NCI-H446 (cell line): ENCODE measurements at regions not wholly inside any gene's neighbourhood (a gene's known extent, or its start where the extent isn't known, plus 50 kb on each side); places are given as distances from the start of the nearest gene placed in this dataset.
"Not testable (repeated sequence)": the region's sequence is repeated elsewhere in the genome, so short reads cannot be mapped to it uniquely, and the experiment has no call there.

Experiments
- DNase-seq, 2 experiments: peaks; one replicate each; lab custom pipeline; 2025; lab: John Stamatoyannopoulos, UW

DNA sequence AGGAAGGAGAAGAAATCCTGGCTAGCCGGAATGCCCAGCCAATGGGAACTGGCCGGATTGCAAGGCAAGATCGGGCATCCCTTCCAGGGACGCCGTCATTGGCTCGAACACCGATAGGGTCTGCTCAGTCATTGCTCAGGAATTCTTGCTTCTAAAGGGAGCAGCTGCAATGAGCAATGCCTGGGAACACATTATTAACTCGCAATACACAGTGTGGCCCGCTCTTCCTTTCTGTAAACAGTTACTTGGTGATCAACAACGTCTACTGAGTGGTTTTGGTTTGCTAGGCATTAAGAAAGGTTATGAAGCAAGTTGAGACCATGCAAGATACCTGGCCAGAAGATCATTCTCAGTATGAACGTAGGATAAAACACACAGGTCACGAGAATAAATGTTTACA lies 165.4 kb upstream of the CITED2 start:
- no peak for DNase-seq

DNA sequence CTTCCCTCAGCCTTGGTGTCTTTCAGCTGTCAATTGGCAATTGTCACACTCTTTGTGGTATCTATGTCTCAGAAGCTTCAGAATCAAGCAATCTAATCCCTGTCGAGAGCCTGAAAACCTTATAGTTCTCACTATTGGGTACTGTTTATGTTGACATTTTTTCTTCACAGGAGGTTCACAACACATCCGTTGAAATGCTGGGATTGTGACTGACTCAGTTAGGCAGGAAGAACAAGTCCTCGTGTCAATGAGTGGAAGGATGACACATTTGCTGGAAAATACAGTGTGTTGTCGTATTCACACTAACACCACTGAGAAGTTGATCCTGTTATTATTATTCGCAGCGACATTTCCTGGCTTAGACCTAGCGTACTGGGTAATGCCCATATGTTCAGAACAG lies 163.9 kb upstream of the CITED2 start:
- DNase-seq: no peak

DNA sequence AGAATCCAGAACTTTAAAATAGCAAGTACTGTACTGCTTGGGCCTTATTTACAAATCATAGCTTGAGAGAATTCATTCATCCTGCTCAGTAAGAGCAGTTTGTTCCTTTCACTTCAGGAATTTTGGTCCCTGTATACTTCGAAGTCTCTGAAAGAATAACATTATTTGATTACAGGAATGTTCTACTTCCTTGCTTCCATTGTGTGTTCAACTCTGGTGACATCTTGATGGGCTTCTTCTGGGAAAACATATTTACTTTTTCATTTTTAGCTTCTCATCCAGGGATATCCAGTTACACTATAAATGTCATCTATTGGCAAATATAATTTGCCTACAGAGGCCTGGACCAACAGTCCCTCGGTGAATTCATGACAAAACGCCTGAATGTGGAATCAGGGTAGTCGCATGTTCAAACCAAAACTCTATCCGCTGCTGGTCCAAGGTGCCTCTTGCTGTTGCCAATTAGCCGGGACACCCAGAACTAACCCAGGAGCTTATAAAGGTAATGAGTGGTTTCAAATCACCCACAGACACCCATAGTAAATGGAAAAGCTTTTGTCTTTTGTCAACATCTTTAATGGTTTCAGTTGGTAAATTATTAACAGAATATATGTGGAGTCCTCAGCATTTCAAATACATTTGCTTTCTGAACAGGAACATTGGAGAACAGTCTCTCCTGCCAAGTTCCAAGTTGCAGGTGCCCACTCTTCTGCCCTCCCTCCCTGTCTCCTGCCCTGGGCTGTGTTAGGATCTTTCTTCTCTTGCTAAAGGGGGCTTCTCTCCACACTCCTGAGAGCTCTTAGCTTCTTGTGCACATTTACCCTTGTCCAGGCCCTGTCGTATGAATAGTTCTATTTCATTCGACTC lies 162.5 kb upstream of the CITED2 start:
- no peak for DNase-seq

DNA sequence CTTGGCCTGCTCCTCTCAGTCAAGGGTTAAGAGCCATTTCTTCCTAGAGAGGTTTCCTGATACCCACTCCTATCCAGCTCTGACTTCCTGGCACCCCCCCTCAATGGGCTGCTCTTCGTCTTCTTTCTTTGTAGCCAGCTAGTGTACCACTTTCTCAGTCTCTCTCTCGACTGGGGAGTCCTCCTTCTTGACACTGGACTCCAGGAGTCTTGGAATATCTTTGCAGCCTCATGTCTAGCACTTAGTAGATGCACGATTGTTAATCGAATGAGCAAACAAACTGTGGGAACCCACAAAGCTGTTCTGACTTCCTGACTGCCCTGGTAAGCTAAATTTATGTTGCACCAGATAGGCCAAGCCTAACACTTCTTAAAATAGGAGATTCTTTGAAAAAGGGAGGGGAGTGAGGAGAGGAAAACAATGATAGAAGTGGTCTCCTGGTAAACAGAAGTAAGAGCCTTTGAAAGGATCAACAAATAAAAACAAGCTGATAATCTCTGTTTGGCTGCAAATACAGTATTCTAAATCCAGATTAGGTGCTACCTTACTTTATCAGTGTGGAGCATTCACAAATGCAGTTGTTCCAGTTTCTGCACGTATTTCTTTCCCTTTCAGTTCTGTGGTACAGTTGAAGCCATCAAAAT lies 160.1 kb upstream of the CITED2 start:
- DNase-seq: no peak

DNA sequence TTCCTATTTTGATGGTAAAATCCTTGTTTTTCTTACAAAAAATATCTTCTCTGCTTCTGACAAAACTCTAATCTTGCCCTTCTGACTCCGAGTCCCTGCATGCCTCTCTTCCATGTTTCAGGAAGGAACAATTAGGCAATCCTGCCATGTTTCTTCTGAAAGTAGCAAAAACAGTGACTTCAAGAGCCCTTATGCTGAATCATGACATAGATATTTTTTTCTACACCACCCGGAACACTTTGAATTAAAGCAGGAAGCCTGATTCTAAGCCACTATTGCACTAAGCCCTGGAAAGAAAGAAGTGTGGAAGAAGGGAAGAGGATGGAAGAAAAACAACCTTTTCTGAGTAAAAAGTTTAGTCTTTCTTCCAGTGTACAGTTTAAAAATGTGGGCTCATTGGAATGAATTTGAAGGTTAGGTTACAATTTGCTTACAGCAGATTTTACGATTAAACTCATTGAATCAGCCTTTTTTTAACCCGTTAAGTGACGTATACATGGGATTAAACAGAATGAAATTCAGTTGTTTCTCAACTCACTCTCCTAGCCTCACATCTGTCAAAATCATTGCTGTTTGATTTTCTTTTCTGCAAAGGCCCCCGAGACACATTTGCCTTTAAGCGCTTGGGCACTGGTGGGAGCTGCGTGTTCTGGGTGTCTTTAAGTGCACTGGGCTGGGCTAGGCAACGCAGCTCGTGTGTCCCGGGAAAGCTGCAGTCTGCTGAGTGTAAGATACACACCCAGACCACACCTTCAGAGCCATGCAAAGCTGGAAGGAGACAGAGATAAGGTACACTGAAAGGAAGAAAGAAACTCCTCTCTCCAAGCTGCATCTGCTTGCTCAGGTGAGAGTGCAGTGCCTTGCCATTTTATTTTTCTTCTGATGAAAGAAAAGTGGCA lies 159.4 kb upstream of the CITED2 start:
- no peak for DNase-seq

DNA sequence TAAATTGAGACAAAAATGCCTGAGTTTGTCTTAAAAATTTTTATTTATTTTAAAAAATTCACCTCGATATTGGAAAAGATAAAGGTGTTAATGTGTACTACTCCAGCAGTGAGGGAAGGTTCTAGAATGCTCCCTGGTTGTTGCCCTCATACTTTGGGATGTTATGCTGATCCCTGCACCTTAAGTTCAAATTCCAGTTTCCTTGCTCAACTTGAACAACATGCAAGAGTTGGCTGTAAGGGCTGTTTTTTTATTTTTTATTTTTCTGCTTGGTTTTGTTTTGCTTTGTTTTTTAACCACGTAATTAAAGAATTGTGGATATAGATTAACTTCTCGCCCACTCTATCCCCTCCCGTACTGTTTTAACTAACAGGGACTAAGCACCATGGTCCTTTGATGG lies 158.7 kb upstream of the CITED2 start:
- DNase-seq: no peak

DNA sequence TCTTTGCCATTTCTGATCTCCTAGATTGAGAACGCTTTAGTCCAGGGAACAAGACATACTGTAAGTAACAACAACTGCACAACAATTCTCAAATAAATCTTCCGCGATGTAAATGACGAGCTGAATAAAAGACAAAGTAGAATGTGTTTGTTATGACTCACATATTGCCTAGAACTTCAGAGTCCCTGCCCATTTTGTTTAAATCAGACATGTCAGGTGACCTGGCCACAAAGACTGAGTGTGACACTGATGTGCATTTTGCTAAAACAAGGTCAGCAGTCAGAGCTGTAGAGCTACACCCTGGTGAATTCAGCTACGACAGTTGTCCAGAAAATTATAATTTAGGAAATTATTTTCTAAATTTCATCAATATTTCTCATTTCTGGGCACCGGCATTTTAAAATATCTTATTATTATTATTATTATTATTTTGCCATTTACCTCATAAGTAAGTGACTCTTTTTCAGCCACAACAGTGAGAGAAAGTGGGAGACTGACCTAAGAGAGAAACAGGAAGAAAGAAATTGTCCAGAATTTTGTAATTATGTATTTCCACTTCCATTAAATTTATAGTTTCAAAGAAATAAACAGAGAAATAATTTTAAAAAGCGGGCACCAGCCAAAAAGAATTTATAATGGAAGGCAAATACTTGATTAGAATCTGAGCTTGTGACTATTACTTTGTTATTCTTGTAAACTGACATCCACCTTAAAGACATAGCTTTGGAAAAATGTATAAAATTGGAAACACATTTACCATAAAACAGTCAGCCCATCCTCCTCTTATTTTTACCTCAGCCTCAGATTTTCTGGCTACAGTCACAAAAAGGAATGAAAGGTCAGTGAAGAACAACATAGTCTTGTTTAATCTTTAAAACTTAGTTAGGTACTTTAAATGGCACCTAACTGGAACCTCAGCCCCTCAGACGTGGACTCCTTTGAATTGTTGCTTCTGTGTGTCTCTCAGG lies 157.0 kb upstream of the CITED2 start:
- no peak for DNase-seq

DNA sequence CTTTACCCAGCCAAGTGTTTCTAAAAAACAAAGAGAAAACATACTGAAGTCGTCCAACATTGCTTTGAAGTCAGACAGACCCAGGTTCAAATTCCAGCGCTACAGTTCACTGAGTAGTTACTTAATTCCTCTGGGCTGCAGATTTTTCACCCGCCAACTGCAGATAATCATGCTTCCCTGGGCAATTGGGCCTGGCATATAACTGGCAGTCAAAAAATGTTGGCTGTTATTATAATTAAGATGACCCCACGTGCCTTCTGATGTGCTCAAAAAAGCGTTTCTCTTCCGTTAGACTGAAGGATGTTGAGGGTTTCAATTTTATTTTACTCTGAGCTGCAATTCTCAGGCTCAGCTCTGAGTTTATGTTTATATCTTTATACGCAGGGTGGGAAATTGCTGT lies 156.1 kb upstream of the CITED2 start:
- no peak for DNase-seq

DNA sequence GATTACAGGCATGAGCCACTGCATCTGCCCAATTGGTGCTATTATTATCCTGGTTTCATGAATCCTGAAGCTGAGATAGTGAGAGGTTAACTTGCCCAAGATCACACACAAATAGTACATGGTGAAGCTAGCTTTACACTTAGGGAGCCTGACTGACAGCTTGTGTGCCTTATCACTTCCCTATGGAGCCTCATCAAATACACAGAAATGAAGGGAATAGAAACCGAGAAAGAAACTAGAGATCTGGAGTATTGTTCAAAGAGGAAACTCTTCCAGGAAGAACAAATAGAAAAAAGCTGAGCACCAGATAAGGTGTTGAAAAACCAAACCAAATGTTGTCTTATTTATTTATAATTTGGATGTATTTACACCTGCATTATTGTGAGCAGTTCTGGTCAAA lies 155.0 kb upstream of the CITED2 start:
- DNase-seq: no peak

DNA sequence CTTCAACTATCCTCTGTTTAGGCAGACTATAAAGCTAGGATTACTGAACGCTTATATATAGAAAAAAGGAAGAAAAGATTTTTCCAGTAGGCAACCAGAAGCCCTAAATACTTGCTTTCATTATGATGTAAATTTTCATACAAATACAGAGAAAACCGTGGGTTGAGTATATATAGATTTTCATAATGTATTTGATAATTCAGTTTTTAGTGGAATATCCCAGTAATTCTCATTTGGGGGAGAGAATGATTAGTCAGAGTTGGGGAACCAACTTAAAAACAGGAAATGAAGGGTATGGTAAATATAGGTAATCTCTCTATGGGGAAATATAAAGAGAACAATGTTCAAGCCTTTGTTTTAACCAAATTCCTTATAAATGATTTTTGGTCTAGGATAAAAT lies 154.0 kb upstream of the CITED2 start:
- DNase-seq: no peak

DNA sequence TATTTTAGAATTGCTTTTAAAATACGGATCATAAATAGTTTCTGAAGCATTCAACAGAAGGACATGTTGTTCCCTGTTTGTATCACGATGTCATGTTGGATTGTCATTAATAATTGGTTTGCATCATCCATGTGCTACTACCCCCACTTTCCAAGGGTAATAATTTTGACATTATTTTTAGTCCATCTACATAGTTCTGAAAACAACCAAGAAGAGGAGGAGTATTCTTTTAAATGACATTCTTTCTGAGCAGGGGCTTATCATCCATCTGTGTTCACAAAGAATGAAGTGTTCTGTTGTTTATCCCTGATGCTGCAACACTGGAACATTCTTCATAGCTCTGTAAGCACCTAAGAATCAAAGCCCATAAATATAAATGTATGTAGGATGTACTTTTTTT lies 151.0 kb upstream of the CITED2 start:
- no peak for DNase-seq

DNA sequence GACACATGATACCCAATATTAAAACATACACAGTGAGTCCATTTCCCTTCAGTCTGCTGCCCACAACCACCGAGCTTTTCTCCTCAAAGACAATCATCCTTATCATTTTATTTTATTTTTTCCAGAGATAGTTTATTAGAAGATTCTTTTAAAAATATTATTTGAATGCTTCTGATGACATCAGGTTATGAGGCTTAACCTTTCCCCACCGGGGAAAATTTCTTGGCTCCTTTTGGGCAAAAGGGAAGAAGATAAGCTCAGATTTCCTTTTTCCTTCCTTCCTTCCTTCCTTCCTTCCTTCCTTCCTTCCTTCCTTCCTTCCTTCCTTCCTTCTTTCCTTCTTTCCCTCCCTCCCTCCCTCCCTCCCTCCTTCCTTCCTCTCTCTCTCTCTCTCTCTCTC lies 149.5 kb upstream of the CITED2 start:
- no peak for DNase-seq

DNA sequence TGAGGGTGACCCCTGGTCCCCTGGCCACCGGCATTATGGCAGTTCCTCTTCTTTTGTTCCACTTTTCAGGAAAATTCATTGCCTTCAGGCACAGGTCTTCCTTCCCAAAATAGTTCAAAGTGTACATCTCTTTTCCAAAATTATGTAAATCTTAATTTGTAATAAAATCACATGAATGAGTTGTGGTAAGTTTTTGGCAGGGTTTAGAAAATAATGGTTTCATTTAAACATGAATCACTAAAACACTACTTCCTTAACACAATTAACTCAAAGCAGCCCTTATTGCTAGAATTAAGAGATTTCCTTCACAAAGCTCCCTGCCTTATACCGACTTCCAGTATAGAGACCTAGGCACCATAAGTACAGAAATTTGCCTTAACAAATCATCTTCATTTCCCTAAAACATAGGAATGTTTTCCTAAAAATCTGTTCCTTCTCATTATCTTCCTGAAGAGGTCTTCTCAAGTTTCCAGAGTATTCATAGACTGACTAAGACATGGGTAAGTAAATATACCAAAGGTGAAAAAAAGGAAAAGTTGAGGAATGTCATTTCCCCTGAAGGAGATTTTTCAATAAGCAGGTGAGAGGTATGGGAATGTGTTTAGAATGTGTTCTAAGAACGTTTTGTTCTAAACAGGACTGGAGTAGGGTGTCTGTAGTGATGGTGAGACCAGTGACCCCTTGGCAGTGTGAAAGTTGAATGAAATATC lies 148.2 kb upstream of the CITED2 start:
- no peak for DNase-seq

DNA sequence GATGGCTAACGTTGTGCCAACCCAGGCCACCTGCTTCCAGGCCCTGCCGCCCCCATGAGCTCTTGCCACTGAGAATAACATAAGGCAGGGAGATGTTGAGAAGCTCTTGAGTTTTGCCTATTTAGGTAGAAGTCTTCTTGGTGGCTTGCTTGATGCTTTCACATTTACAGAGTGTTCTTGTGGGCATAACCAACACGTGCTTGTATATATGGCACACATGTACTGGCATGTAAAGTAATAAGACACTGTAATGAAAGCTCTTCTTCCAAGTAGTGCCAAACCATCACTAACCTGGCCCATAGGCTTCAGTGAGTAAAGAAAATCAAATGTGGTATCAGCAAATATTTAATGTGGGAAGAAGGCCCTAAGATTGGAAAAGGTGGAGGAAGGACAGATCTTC lies 146.9 kb upstream of the CITED2 start:
- no peak for DNase-seq

DNA sequence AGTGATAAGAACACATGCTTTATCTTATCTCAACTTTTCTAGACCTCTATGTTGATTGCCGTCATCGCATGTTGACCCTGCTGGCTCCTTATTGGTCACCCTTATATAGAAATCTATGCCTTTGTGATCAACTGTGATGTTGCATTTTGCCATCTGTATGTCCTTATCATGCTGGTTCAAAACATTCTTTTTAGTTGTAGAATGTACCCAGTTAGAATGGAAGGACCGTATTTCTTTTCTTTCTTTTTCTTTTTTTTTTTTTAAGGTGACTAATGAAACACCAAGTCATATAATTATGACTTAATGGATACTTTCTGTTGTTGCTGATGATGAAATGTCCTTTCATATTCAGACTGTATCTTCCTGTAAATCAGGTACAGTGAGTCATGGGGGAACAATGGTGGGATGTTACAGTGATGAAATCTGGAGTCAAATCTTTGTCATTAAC lies 145.9 kb upstream of the CITED2 start:
- no peak for DNase-seq

DNA sequence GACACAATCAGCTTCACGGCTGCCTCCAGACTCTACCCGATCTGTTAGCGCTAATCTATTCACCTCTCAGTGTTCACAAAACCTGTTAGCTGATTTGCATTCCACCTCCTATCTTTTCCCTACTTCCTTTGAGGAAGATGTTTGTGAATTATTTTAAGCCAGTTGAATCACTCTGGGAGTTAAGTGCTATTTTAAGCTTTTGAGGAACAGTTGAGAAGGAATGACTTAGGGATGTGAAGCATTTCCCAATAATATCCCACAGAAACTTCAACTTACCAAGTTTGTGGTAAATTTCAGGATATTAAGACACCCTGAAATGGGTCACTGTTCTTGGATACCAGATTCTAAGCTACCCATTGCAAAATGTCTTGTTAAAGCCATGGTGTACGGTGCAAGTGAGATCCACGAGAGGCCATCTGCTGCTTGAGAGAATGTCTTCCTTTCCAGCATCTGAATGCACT lies 145.2 kb upstream of the CITED2 start:
- no peak for DNase-seq

DNA sequence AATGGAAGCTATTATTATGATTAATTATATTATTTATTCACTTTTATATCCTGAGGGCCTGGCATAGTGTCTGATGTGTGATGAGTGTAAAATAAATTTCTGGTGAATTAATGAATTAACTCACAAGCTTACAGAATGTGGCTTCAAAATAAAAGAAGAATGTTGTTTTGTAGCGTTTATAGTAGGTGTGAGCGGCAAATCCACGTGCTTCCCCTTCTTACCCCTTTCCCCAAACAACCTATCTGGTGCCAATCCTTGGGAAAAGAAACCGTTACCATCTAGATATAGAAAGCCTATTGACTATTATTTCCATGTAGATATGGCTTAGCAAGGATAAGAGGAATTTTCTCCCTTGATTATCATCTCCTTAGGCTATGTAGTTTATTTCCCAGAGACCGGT lies 144.6 kb upstream of the CITED2 start:
- no peak for DNase-seq

DNA sequence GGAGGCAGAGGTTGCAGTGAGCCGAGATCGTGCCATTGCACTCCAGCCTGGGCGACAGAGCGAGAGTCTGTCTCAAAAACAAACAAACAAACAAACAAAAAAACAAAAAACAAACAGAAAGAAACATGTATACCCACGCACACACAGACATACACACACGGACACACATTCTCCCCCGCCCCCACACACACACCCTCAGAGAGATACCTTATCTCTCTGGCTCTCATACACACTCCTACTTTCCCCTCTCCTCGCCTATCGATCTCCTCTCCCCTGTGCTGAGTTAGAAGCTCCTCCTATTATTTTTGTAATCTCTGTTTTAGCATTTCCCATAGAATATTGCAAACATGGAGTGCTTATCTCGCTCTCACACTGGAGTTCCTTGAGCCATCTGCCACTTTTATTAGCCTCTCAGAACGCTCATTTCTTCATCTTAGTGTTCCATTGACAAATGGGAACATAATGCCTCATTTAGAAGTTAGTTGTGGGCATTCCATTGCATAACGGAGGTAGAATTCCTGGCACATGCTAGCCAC lies 144.2 kb upstream of the CITED2 start:
- no peak for DNase-seq

DNA sequence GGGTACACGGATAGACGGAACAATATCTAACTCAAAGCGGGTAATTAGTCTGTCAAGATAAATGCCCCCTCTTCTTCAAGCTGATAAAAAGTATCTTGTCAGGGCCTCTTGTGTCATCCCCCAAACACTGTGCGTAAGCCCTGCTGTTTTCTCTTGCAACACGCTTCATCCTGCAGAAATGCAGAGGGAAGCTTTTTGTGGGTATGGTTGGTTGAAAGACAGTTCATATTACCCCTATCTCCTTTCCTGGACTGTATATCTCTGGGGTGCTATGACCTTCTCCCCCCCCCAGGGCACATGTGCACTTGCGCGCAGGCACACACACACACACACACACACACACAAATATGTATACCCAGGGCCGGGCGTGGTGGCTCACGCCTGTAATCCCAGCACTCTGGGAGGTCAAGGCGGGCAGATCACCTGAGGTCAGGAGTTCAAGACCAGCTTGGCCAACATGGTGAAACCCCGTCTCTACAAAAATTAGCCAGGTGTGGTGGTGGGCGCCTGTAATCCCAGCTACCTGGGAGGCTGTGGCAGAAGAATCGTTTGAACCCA lies 143.6 kb upstream of the CITED2 start:
- not testable (repeated sequence) for DNase-seq

DNA sequence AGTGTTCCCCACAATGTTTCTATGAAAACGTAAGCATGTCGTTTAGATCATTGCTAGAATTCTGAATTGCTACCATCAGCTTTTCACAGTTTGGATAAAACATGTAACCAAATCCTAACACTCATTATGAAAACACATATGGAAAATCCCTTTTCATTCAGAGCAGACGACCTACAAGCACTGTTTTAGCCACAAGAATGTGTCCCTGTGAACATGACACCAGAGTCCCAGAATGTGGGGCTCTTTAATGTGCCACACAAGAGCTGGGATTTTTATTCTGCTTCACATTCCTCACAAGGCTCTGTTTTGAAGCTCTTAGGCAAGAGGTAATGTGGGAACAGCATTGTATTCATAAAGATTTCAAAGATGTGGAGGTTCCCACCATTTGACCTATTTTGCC lies 141.1 kb upstream of the CITED2 start:
- DNase-seq: no peak
